Stimulated activated CD4-positive, alpha-beta T cell treated with anti-CD3 and anti-CD28 coated beads, Interleukin-4, amount 100 ng/mL, for 24 hours (primary cell): ENCODE measurements at regions not wholly inside any gene's neighbourhood (a gene's known extent, or its start where the extent isn't known, plus 50 kb on each side); places are given as distances from the start of the nearest gene placed in this dataset.

ENCODE experiments used
- DNase-seq: peaks from one replicate; pipeline ENCODE4 v3.0.0-alpha.2; 2020

DNA sequence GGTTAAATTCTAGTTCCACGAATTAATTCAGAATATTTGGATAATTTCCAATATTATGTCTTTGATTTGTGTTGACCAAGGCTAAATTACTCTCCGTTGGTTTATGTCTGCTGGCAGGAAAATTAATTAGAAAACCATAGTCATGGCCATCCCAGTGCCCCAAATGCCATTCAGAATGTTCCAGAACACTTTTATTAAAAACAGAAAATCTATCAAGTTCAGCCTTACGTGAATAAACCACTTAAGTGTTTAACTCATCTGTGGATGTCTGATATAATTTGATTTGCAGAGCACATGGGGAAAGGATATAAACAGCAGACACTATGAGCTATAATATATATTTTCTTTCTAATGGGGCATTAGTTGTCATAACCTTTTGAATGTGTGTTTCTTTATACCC lies 480.7 kb downstream of the MRPL39 start:
- DNase-seq, result no peak

DNA sequence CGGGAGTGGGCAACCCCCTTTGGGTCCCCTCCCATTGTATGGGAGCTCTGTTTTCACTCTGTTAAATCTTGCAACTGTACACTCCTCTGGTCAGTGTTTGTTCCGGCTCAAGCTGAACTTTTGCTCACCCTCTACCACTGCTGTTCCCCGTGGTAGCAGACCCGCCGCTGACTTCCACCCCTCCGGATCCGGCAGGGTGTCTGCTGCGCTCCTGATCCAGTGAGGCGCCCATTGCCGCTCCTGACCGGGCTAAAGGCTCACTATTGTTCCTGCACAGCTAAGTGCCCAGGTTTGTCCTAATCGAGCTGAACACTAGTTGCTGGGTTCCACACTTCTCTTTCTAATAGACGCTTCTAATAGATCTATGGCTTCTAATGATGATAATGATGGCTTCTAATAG lies 488.6 kb downstream of the MRPL39 start:
- no peak for DNase-seq

DNA sequence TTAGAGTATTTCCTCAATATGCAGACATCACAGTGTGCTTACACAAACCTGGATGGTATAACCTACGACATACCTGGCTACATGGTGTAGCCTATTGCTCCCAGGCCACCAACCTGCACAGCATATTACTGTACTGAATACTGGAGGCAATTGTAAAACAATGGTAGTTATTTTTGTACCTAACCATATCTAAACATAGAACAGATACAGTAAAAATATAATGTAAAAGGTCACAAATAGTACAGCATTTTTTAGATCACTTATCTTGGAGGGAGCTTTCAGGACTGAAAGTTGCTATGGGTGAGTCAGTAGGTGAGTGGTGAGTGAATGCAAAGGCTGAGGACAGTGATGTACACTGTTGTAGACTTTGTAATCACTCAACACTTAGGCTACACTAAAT lies 492.3 kb downstream of the MRPL39 start:
- no peak for DNase-seq

DNA sequence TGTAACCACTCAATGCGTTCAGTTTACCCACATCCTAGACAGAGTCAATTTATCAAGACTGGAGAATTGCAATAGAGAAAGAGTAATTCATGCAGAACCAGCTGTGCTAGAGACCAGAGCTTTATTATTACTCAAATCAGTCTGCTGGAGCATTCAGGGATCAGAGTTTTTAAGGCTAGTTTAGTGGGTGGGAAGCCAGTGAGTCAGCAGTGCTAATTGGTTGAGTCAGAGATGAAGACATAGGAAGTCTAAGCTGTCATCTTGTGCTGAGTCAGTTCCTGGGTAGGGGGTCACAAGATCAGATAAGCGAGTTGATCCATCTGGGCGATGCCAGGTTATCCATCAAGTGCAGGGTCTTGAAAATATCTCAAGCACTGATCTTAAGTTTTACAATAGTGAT lies 499.6 kb downstream of the MRPL39 start:
- DNase-seq, result no peak

DNA sequence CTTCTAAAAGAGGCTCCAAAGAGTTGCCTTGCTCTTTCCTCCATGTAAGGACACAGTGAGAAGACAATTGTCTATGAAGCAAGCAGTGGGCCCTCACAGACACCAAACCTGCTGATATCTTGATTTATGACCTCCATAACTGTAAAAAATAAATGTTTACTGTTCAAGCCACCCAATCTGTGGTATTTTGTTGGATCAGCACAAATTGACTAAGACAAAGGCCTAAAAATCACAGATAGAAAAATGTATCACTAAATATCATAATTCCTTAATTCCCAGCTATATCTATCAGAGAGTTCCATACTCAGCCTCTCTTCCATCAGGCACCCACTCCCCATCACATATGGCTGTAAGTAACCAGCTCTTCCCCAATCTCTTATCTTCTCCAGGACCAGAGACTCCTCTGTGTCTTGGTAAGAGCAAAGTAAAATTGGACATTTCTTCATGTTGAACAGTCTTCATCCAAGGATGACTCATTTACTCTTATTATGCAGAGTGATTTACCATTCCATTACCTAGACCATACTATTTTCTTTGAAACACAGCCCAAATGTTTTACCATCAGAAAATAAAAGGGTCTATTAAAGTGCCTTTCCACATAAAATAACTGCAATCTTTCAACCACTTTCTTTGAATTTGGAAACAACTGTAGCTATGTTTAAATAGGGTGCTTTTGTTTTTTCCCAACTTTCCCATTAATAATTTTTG lies 503.6 kb downstream of the MRPL39 start:
- DNase-seq, result no peak

DNA sequence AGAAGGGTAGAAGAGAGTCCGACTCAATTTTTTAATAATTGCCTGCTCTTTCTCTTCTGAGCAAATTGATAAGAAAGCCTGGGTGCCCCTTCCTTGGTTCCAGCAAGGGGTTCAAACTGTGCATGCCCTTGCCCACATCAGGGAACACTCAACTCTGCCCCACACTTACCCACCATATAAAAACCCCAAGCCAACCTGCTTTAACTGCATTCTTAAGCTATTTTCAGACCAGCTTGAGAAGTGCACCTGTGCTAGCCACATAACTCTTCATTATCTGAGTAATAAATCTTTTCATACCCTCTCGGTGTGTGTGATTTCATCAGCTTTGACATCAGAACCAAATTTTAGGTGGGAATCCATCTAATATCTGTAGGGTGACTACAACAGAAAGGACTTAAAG lies 509.6 kb downstream of the MRPL39 start:
- no peak for DNase-seq

DNA sequence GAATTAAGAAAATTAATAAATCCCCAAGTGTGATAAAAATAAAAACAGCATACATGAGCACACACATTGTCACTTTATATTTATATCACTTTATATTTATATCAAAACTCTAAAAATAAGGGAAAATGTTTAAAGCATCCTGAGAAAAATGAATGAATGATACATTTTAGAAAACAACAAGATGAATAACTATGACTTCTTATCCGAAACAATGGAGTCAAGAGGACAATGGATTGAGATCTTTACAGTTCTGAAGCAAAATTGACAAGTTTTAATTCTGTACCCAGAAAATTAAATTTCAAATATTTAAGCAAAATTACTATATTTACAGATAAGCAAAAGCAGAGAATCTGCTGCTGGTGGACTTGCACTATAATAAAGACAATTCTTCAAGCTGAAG lies 512.6 kb downstream of the MRPL39 start:
- DNase-seq, result no peak

DNA sequence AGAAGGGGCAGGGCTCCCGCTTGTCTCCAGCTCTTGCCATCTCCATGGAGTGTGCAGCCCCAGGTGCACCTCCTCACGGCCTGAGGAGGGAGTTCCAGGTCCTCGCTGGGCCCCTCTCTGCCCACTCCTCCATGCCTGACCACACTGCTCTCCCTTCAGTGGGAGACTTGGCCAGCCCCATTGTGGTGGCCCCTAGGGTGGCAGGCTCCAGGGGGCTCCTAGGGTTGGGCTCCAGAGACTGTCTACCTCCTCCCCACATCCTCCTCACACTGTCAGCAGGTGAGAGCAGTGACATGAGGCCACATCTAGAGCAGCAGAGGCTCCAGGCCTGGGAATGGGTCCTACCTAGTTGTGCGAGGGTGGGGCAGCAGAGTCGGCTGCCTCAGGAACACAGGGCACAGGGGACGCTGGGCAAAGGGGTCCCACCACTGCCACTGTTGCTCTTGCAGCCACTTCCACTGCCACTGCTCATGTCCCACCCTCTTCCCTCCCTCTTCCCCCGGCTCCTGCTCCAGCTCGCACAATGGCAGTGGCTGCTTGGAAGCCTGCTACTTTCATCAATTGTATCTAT lies 514.8 kb downstream of the MRPL39 start:
- DNase-seq, result no peak

DNA sequence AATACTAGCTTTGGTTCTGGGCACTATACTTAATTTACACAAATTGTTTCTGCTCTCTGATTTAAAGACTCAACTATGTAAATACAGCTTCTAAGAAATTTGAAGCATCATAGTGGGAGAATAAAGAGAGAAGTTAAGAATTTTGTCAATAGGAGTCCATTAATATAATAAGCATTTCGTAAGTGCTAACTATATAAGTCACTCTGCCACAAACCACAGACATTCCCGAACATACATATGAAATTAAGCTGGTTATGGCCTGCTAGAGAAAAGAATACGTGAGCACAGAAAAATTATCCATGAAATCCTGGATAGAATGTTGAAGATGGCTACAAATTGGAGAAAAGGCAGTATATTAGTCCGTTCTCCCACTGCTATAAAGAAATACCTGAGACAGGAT lies 526.2 kb downstream of the MRPL39 start:
- no peak for DNase-seq

DNA sequence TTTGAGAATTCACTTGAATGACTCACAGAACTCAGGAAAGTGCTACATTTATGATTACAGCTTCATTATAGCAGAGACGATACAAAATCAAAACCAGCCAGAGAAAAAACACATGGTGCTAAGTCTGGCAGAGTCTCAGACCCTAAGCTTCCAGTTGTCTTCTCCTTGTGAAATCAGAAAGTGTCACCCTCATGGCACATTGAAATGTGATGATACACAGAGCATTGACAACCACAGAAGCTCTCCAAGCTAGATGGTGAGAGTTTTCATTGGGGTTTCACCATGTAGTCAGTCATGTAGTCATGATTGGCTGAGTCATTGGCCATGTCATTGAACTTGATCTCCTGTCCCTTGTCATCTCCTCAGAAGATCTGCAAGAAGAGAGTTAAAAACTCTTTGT lies 526.6 kb downstream of the MRPL39 start:
- DNase-seq, result no peak

DNA sequence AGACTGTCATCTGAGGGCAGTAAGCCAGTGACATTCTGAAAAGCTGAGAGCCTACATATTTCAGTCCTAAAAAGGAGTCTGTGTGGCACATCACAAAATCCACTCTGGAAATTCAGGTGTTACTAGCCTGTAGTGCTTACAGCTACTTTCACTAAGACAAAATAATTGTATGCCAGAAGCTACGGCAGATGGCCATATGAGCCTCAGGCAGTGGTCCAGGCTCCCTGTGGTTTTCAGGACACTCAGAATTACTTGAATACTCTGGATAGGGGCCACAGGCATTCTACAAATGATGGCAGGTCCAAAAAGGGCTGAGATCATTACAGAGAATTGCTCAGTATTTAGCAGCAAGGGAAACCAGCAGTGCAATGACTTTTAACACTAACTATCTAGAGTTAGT lies 527.1 kb downstream of the MRPL39 start:
- DNase-seq, result no peak

DNA sequence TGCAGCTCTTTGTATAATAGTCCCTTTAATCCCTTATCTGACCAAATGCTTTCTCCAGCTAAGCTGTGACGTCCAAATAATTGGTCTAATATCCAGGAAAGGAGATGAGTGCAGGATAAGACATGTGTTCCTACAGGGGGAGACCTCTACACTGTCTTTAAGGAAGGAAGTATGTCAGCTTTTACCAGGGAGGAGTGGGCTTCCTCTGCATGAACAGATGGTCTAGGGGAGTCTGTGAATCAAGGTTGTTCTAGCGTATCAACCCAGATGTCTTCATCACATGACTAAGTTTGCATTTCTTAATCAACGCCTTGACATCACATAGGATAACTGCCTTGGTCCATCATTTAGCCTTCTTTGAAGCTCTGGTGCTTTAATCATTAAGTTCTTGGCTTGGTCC lies 528.2 kb downstream of the MRPL39 start:
- no peak for DNase-seq

DNA sequence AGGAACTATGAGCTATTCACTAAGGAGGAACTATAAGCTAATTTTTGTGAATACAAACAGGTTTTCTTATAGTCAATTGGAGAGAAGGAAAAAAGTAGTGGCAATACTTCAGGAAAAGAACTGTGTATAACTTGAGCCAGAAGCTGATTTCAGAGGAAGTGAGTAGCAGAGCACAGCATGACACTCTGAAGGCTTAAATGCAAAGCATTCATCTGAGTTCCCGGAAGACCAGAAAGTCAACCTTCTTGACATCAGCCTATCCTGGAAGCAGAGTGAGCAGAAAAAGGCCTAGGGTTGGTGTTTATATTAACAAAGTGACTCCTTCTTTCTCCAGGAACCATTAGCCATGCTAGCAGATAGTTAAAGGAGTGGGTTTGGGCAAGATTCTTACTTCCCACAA lies 545.2 kb downstream of the MRPL39 start:
- no peak for DNase-seq

DNA sequence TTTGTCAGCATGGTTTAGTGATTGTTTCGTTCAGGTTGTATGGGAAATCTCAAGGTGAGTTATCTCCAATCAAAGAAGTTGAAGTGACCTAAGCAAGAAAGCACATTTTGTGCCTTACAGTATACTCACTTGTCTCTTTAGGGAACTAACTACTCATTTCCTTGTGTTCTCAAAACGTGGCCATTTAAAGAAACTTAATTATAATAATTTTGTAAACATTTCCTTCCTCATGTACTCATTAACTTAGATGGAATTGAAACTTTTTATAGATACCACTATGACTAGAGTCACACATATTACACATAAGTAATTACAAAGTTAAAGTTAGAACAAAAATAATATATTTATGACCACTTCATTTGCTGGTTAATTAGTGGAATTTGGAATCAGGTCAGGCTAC lies 552.6 kb downstream of the MRPL39 start:
- no peak for DNase-seq

DNA sequence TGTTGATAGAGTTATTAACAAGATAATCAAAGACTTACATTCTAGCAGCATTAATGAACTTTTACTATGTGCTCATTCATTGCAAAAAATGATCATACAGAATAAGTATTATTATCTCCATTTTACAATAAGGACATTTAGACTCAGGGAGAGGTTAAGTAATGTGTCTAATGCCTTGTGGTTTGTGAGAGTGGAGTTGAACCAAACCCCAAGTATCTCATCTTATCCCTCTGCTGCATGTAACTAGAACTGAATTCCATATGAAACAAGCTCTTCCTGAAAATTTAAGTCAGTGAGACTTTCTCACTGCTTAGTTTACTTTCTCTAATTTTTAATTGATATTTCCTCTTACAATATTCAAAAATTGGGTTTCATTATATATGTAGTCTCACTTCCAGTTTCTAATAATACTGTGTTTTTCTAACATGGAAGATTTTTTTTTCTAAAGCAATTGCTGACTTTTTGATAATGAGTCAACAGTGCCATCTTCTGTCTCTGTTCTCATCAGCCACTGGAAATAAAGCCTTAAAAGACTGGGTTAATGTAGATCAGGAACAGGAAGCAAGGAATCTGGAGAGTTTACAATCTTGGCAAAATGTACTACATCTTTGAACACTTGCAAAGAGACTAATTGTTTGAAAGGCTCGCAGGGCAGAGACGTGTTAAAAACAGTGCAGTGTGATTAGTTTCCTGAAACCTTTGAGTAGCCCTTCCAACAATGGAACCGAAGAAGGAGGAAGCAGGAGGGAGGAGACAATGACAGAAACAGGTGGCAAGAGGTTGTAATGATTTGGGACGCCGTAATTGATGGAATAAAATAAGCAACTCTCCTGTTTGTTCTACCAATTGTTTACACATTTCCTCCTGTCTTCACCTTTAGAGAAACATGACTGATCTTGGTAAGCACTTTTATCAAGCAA lies 567.6 kb downstream of the MRPL39 start:
- DNase-seq, result no peak

DNA sequence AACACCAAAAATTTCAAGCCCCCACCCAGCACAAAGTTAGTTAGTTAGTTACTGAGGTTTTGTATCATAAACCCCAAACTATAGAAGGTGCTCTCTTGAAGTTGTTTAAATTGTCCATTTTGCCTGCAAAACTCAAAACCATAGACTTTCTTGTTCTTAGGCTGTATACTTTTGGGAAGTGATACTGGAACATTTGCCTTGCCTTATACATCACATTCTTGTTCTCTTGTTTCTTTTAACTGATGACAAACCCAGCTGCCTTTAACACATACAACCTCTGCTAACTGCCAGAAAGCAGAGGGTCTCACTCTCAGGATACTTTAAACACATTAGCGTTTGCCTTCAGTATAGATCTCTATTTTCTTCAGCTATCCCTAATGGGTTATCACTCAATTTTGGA lies 570.5 kb downstream of the MRPL39 start:
- DNase-seq, result no peak

DNA sequence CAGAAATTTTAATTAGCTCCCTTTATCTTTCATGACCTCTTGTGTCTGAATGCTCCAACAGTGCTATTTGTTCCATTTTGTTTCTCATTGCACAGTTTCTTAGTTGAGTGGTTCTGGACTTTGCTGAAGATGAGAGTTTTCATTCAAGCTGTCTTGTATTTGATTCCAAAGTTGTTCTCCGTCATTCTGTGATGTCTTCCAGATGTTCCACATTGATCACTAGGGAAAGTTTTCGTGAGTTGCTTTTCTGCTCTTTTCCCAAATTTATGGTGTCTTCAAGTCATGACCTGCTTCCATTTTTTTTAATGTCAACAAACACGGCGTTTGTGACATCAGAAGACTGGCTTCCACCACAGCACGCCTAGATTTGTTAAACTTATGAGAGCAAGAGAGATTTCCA lies 575.5 kb downstream of the MRPL39 start:
- DNase-seq, result no peak

DNA sequence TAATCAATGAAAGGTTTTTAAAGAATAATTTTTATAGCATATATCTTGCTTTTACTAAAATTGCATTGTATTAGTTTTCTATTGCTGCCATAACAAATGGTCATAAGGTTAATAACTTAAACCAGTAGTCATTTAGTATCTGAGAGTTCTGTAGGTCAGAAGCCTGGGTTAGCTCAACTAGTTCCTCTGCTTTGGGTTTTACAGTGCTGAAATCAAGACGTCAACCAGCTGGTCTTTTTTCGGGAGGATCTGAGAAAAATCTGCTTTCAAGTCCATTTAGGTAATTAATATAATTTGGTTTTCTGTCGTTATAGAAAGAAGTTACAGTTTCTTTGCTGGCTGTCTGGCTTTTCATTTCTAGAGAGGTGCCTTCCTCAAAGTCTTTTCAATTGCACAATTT lies 577.7 kb downstream of the MRPL39 start:
- DNase-seq, result no peak

DNA sequence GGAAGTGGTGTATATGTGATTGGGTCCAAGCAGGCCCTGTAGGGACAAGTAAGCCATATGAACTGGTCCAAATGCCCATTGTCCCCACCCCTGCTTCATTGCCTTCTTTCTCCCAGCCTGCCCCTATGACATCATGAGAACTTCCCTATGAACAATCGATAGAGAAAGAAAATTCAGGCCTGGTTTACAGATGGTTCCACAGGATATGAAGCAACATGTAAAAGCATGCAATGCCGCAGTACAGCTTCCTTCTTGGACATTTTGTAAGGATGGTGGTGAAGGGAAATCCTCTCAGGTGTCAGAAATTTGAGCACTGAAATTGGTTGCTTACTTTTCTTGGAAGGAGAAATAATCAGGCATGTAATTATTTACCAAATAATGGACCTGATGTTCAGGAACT lies 581.7 kb downstream of the MRPL39 start:
- no peak for DNase-seq

DNA sequence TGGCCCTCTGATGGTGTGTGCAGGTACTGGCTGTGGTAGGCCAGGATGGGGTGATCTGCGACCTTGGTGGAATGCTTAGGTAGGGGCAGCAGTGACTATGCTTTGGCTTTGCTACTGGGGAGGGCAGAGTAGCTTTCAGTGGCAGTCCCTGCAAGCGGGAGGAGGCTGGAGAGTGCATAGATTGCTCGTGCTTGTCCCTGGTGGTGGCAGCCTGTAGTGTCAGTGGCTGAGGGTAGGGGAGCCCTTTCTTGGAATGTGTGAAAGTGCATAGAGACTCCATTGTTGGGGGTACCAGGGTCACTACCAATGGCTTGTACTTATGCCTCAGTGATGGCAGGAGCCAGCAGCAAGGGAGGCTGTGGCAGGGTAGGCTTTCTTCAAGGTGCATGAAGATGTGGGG lies 582.6 kb downstream of the MRPL39 start:
- no peak for DNase-seq

DNA sequence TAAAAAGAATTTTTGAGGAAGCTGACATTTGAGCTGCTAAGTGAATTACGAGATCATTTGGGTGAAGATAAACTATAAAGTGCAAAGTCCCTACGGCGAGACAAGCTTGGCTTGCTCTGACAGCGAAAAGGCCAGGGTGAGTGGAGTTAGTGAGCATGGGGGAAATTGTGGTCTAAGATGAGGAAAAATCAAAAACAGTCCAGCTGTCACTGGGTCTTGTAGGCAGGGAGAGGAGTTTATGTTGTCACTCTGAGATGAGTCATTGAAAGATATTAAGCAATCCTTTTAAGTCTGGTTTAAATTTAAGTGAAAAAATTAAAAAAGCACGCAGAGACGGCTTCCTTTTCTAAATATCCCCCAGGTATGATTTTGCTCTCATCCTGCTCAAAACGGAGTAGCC lies 601.9 kb downstream of the MRPL39 start:
- DNase-seq, result no peak

DNA sequence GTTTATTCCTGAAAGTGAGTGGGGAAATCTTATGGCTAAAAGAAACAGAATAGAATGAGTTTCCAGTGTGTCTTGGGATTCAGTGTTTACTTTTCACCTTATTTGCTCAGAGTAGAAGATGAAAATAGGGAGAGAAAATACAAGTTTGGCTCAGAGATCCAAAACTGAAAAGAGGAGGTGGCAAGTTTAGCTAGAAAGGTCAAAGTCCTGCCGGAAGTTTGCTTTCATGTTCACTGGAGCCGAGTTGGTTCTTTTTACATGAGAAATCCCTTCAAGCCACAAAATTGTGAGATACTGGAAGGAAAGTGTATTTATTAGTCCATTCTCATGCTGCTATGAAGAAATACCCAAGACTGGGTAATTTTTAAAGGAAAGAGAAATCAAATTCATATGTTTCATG lies 604.6 kb downstream of the MRPL39 start:
- no peak for DNase-seq

DNA sequence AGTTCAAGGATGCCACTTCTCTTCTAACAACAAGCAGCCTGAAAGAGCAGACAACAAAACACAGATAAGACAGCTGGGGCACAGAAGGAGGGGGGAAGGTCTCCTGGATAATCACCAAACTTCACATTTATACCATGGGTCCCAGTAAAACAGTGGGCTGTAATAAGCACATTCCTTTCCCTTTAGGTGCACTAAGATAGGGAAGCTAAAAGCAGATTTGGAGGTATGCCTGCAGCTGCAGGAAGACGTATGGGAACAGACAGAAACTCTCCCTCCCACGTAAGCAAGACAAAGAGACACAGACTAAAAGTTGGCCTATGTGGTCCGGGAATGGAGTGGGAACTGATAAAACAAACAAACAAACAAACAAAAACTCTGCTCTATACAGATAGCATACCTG lies 612.1 kb downstream of the MRPL39 start:
- no peak for DNase-seq

DNA sequence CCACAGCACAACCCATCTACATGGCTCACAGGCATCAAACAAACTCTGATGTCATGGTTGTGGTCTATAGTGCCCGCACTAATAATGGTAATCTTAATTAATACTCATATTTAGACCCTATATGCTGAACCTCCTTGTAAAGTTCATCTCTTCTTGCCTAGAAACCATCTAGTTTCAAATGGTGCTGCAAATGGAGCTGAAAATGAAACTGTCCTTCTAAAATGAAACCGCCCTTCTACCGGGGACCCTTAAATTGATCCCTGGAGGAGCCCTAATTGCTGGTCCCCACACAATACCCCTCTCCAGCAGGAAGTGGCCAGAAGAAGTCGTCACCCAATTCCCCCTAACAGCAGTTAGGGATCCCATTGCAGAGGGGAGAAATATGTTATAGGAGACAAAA lies 612.6 kb downstream of the MRPL39 start:
- no peak for DNase-seq
